GM18951 (cell line): ENCODE measurements at regions not wholly inside any gene's neighbourhood (a gene's known extent, or its start where the extent isn't known, plus 50 kb on each side); places are given as distances from the start of the nearest gene placed in this dataset.

Source experiments
- POLR2A ChIP-seq: IDR thresholded peaks from 4 replicates; pipeline ENCODE4 v1.6.1; 2011; ENCODE audit warnings: mild to moderate bottlenecking; ENCODE audit not compliant: insufficient read length, insufficient read depth; ENCODE audit errors: extremely low read depth
- in situ Hi-C: fragments of 300-500 bp; cut with MboI; formaldehyde crosslinking; loops from one replicate; pipeline ENCODE4 v1.12.0; 2022; ENCODE audit warnings: low sequenced_read_pairs, mixed read lengths, inconsistent platforms; ENCODE audit not compliant: unreplicated experiment

DNA sequence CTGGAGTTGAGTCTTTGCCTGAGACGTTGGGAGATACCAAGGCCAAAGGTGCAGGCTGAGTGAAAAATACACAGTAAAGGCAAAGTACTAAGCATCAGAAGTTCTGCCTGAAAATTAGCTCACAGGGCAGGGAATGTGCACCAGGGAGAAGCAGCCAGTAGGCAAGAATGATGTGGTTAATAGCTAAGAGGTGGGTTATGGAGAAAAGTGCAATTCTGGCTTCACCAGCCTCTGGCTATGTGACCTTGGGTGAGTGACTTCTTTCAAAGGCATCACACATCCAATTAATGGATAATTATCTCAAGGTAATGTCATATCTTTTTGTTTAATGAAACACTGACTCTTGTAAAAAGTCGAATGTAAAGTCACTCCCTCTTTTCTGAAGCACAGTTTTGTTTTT lies 230.7 kb upstream of the FGGY start:
- TF ChIP-seq POLR2A = no peak
- in situ Hi-C loops = no loop called here

DNA sequence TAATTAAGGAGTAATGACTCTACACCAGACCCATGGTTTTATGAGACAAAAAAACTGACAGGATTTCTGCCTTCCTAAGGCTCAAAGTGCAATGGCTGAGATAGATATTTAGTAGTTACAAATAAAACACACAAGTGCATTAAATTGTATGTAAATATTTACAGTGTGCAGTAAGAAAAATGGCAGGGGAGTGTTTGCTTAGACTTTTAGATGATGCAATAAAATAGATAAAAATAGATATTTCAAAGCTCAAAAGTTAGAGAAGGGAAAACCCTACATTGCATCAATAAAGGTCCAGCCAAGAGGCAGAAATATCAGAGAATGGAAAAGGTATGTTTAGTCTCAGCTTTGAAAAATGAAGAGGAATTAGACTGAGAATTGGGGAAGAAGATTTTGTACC lies 226.3 kb upstream of the FGGY start:
- TF ChIP-seq POLR2A = no peak
- in situ Hi-C loops = no loop called here

DNA sequence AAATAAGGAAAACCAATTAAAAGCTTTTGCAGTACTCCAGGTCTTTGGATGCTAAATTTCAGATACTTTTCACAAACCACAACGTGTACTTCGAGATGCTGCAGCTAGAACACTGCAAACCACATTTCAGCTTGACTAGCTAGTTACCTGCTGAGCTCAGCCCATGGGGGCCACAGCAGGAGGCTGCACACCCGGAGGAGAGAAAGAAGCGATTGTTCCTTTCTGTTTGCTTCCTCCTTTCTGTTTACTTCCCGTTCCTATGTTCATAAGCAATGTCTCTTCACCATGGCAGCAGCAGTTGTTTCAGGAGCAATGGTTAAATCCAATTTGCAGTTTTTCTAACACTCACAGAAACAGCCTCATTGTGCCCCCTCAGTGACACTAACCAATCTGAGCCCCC lies 225.6 kb upstream of the FGGY start:
- in situ Hi-C loops = no loop called here
- TF ChIP-seq POLR2A = no peak

DNA sequence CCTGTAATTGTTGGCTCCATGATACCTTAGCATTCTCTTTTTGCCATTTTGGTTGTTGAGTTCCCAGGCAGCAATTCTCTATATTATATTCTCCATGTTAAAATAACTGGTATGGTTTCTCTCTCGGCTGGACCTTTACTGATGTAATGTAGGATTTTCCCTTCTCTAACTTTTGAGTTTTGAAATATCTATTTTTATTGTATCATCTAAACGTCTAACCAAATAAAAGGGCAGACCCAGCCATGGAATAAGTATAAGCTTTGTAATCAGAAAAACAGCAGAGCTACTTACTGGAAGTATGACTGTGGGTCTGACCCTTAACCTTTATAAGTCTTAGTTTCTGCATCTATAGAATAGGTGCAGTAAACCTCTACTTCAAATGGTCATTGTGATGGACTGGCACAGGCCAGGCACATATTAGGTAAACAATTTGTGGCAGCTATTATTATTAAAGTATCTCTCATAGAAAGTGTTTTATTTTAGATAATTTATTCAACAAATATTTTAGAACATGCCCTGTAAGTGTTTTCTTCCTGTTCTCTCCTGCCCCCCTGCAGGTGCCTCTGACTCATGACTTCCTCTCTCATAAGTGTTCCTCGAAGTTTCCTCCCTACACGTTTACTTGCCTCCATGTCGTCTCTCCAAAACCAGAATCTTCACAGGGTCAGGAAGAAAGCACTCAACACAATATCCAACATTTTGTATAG lies 224.9 kb upstream of the FGGY start:
- no peak for TF ChIP-seq POLR2A
- in situ Hi-C loops = no loop called here

DNA sequence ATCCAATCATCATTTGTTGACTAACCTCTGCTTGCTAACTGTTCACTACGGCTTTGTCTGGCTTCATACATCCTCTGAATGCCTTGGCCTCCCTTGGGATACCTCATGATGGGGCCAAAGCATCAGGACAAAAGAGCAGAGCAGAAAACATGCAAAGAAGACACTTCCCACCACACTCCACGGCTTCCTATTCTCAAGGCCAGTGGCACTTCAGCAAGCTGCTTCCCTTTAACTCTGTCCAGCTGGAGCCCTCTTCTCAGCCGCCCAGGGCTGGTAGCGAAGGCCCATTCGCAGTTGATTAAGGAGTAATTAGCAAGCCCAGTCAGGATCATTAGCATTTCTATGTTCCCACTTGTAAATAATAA lies 224.3 kb upstream of the FGGY start:
- no peak for TF ChIP-seq POLR2A
- in situ Hi-C loops = no loop called here

DNA sequence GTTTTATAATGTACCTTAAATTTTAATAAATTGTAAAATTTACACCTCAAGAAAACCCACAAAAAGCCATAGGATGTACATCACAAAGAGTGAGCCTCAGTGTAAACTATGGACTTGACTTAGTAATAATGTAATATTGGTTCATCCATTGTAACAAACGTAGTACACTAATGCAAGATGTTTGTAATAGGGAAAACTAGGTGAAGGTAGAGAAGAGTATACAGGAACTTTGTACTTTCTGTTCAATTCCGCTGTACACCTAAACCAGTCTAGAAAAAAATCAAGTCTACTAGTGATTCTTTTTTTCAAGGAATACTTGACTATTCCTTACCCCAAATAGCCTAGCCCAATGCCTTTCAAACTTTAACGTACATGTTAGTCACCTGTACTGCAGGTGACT lies 222.3 kb upstream of the FGGY start:
- TF ChIP-seq POLR2A = no peak
- in situ Hi-C loops = no loop called here

DNA sequence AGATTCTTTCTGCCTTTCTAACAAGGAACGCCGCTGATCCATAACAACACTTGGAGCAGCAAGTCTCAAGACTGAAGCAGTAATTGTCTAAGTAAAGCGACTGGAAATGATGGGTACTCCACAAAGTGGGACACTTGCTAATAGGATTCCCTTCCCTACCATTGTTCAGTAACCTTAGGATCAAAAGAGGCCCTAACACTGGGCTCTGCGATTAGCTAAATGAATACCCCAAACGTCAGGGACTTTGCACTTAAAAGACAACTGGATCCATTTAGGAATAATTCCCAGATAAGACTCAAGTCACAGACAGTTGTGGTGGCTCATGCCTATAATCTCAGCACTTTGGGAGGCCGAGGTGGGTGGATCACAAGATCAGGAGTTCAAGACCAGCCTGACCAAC lies 221.9 kb upstream of the FGGY start:
- in situ Hi-C loops = no loop called here
- TF ChIP-seq POLR2A = no peak

DNA sequence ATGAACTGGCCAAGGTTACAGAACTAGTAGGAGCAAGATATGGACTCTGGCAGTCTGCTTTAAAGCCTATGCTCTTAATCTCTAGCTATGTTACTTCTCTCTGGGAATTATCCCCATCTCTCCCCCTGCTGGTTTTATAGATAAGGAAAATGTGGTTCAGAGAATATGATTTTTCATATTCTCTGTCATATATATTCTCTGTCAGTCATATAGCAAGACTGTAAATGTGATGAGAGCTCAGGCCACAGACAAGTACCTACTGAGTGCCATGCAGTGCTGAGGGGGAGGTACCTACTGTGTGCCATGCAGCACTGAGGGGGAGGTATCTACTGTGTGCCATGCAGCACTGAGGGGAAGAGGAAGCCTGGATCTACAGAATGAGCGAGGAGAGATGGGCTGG lies 220.3 kb upstream of the FGGY start:
- TF ChIP-seq POLR2A = no peak
- in situ Hi-C loops = no loop called here

DNA sequence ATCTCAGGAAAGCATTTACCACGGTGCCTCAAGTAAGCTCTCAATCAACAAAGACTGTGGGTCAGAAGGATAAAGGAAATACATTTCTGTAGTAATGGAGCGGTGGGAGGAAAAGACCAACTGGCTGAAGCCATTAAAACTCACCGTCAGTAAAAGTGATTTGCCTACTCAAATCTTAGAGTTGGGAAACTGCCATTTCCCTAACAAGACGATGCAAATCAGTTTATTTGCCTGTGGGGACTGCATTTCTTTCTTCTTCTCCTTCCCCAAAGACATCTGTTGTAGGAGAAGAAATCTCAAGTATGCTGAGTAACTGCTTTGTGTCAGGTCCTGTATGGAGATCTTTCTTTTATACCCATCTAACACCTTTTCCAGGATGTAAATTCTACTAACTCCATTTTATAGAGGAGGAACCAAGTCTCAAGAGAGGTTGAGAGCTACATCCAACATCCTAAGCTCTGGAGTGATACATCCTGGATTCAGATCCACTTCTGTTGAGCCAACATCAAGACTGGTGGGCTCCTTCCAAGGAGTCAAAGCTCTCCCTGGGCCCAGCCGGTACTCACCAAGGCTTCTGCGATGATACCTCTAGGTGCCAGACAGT lies 219.3 kb upstream of the FGGY start:
- TF ChIP-seq POLR2A = no peak
- in situ Hi-C loops = no loop called here

DNA sequence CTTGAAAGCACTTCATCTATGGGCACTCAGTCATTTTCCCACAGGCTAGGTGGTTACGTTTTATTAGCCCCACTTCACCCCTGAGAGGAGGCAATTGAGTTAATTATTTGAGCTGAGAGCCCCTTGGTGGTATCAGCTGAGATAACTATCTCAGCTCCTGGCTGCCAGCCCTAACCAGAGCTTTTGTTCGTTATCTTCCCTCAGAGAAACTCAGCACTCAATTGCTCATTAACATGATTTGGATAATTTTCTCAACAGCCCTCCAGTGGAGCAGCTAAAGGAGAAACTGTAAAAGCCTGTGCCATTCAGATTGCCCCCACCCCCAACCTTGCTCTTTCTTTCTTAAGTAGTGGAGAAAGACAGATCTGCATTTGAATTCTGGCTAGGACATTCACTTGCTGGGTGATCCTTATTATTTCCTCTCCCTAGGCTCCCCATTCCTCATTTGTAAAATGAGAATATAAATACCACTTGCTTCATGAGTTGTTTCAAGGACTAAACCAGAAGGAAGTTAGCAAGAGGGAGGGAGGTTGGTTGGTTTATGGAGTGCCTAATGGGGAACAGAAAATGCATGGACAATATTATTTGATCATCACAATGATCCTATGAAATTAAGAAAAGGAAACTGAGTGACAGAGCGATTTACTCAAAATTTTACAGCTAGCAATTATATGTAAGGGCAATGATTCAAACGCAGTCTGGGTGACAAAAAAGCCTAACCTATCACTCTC lies 218.7 kb upstream of the FGGY start:
- no peak for TF ChIP-seq POLR2A
- in situ Hi-C loops = no loop called here

DNA sequence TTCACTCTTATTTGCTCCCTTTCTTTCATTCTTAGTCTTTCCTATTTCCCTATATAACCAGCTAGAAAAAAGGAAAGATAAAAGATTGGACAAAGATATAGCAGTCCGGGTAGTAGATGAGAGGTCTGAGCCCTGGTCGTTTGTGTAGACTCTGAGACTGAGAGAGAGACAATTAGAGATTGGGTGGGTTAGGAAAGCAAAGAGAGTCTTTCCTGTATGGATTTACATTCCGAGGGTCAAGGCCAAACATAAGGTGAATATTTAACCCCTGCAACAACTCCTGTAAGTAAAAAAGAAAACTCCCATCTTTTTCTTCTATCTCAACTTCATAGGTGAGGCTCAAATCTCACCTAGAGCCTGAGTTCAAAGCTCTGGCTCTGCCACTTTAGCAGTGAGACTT lies 218.0 kb upstream of the FGGY start:
- no peak for TF ChIP-seq POLR2A
- in situ Hi-C loops = no loop called here

DNA sequence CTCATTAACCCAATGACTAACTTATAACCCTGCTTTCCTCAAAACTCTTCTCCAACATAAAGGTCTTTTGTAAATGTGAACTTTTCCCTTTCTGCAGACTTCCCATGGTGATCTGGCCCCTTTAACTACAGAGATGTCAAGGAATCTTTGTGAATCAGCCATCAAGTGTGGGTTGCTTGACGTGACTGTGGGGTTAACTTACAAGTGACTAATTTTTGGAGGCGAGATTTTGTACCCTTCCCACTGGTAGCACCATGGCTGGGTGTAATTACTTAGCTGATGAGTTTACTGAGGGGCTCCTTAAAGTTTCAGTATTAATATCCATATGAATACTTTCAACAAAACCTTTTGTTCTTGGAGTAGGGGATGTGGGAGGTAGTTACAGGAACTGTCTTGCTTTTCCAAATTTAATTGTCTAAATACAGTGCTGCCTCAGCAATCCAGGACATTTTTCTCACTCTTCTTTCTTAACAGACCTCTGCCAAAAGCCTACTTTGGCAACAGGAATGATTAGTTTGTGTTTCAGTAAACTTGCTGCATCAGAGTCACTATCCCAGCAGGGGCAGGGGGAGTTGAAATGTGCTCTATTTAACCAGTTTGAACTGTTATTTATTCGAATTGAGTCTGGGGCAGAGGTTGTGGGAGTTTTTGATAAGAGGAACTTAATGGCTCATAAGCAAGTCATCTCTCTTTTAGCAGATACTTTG lies 217.3 kb upstream of the FGGY start:
- no peak for TF ChIP-seq POLR2A
- in situ Hi-C loops = no loop called here

DNA sequence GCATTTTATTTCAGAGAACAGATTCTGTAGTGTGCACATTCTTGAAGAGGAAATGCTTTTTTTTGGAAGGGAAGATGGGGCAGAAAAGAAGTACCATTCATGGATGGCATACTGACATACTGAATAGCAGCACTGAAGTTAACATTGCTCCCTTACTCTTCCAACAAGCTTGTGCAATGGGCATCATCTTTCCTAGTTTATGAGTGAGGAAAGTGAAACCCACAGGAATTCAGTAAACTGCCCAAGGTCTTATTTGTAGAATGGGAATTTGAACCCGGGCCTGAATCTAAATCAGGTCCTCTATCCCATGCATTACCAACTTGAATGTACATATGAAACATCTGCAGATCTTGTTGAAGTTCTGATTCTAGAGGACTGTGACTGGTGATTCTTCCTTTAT lies 215.7 kb upstream of the FGGY start:
- in situ Hi-C loops = no loop called here
- no peak for TF ChIP-seq POLR2A
